ENCODE measurements at regions not wholly inside any gene's neighbourhood (a gene's known extent, or its start where the extent isn't known, plus 50 kb on each side); places are given as distances from the start of the nearest gene placed in this dataset.

GRCh38 chr5:40171971-40172370 lies 507.7 kb upstream of the PTGER4 start:
- intact Hi-C loops (cut with DNase I; ENCODE audit: low total_unique reads): no loop called here
- no peak for DNase-seq (ENCODE audit: low spot score in 2 of 2)
- no peak for TF ChIP-seq POLR2A (IDR thresholded peaks at IDR 0.05)
- TF ChIP-seq, protein P1, sequence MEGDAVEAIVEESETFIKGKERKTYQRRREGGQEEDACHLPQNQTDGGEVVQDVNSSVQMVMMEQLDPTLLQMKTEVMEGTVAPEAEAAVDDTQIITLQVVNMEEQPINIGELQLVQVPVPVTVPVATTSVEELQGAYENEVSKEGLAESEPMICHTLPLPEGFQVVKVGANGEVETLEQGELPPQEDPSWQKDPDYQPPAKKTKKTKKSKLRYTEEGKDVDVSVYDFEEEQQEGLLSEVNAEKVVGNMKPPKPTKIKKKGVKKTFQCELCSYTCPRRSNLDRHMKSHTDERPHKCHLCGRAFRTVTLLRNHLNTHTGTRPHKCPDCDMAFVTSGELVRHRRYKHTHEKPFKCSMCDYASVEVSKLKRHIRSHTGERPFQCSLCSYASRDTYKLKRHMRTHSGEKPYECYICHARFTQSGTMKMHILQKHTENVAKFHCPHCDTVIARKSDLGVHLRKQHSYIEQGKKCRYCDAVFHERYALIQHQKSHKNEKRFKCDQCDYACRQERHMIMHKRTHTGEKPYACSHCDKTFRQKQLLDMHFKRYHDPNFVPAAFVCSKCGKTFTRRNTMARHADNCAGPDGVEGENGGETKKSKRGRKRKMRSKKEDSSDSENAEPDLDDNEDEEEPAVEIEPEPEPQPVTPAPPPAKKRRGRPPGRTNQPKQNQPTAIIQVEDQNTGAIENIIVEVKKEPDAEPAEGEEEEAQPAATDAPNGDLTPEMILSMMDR (IDR thresholded peaks at IDR 0.05): no peak
- no peak overlapping the region for H3K4me3 ChIP-seq (ENCODE audit: low read depth, poor library complexity, severe bottlenecking)
- 78 to 89% methylated on average over 2 of the region's 2 CpGs for WGBS, 2 donors

DNA sequence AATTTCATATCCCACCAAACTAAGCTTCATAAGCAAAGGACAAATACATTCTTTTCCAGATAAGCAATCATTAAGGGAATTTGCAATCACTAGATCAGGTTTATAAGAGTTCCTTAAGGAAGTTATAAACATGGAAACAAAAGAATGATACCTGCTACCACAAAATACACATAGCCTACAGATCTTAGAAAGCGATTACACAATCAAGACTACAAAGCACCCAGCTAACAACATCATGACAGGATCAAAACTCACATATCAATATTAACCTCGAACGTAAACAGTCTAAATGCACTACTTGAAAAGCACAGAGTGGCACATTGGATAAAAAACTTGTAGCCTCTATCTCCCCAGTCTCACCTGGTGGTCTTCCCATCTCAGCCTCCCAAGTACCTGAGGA lies 512.4 kb upstream of the PTGER4 start:
- TF ChIP-seq, protein P1 (IDR thresholded peaks at IDR 0.05): no peak
- TF ChIP-seq POLR2A (IDR thresholded peaks at IDR 0.05): no peak
- intact Hi-C loops (cut with DNase I; ENCODE audit: low total_unique reads): no loop called here
- H3K4me3 ChIP-seq (ENCODE audit: low read depth, poor library complexity, severe bottlenecking): no peak overlapping the region
- no peak for DNase-seq (ENCODE audit: low spot score in 2 of 2)
- 94% methylated on average over 3 of the region's 3 CpGs for WGBS, 2 donors

- TF ChIP-seq POLR2A (IDR thresholded peaks at IDR 0.05): no peak
- TF ChIP-seq, protein P1 (IDR thresholded peaks at IDR 0.05): no peak
- intact Hi-C loops (cut with DNase I; ENCODE audit: low total_unique reads): no loop called here
- WGBS, 2 donors: 74 to 79% methylated on average over 1 of the region's 1 CpG
These were observed 512.9 kb upstream of the PTGER4 start for GRCh38 chr5:40166802-40167201.

GRCh38 chr5:40165789-40166728 lies 513.7 kb upstream of the PTGER4 start:
- 75 to 93% methylated on average over 5 to 7 of the region's 7 CpGs for WGBS, 2 donors
- intact Hi-C loops (cut with DNase I; ENCODE audit: low total_unique reads): no loop called here
- H3K4me3 ChIP-seq (ENCODE audit: low read depth, poor library complexity, severe bottlenecking): no peak overlapping the region
- TF ChIP-seq POLR2A (IDR thresholded peaks at IDR 0.05): no peak
- TF ChIP-seq, protein P1 (IDR thresholded peaks at IDR 0.05): no peak
- no peak for DNase-seq (ENCODE audit: low spot score in 2 of 2)

More at GRCh38 chr5:40166802-40167201, 512.9 kb upstream of the PTGER4 start:
- no peak overlapping the region for H3K4me3 ChIP-seq (ENCODE audit: low read depth, poor library complexity, severe bottlenecking)
- DNase-seq (ENCODE audit: low spot score in 2 of 2): no peak

- intact Hi-C loops (cut with DNase I; ENCODE audit: low total_unique reads): no loop called here
- no peak for DNase-seq (ENCODE audit: low spot score in 2 of 2)
- TF ChIP-seq, protein P1 (IDR thresholded peaks at IDR 0.05): no peak
- TF ChIP-seq POLR2A (IDR thresholded peaks at IDR 0.05): no peak
- WGBS, 2 donors: 89 to 95% methylated on average over 6 of the region's 6 CpGs
- no peak overlapping the region for H3K4me3 ChIP-seq (ENCODE audit: low read depth, poor library complexity, severe bottlenecking)
These were observed 514.5 kb upstream of the PTGER4 start for GRCh38 chr5:40165106-40165788.
